WTC11 (cell line): ENCODE measurements at regions not wholly inside any gene's neighbourhood (a gene's known extent, or its start where the extent isn't known, plus 50 kb on each side); places are given as distances from the start of the nearest gene placed in this dataset.

Experiments used
- ATF3 ChIP-seq: sonication (generic); formaldehyde crosslinking; conservative IDR thresholded peaks from 2 replicates; pipeline ENCODE4 v1.8.1; 2022; ENCODE audit warnings: mild to moderate bottlenecking, missing genetic modification reagents
- CREM ChIP-seq: sonication (generic); formaldehyde crosslinking; IDR thresholded peaks from 2 replicates; pipeline ENCODE4 v1.8.1; 2022; ENCODE audit warnings: mild to moderate bottlenecking, missing genetic modification reagents, moderate library complexity
- CTCF ChIP-seq: fragments of 200-600 bp; IDR thresholded peaks from 2 replicates; pipeline ENCODE4 v1.8.0; 2022; ENCODE audit warnings: antibody characterized with exemption
- NFE2L1 ChIP-seq: sonication (generic); formaldehyde crosslinking; IDR thresholded peaks from 2 replicates; pipeline ENCODE4 v1.8.1; 2023; ENCODE audit warnings: missing genetic modification reagents
- SOX15 ChIP-seq: fragments of 250-450 bp; sonication (Bioruptor Pico); IDR thresholded peaks from 2 replicates; pipeline ENCODE4 v1.9.0; 2021; ENCODE audit warnings: mild to moderate bottlenecking
- SP1 ChIP-seq: sonication (generic); formaldehyde crosslinking; conservative IDR thresholded peaks from 2 replicates; pipeline ENCODE4 v1.8.1; 2022; ENCODE audit warnings: missing genetic modification reagents
- TCF7 ChIP-seq: sonication (generic); formaldehyde crosslinking; IDR thresholded peaks from 2 replicates; pipeline ENCODE4 v1.8.0; 2022; ENCODE audit warnings: mild to moderate bottlenecking, low read depth, missing genetic modification reagents, moderate library complexity
- TF ChIP-seq, protein P1 (sequence below): sonication (generic); formaldehyde crosslinking; conservative IDR thresholded peaks from 2 replicates; pipeline ENCODE4 v1.8.1; 2023; ENCODE audit warnings: mild to moderate bottlenecking, low read depth, missing genetic modification reagents, moderate library complexity
- TF ChIP-seq, protein P2 (sequence below): fragments of 250-450 bp; sonication (Bioruptor Pico); conservative IDR thresholded peaks from 2 replicates; pipeline ENCODE4 v1.9.0; 2021; ENCODE audit warnings: mild to moderate bottlenecking
- TF ChIP-seq, protein P3 (sequence below): sonication (generic); formaldehyde crosslinking; IDR thresholded peaks from 2 replicates; pipeline ENCODE4 v1.8.0; 2022; ENCODE audit warnings: mild to moderate bottlenecking, missing genetic modification reagents

DNA sequence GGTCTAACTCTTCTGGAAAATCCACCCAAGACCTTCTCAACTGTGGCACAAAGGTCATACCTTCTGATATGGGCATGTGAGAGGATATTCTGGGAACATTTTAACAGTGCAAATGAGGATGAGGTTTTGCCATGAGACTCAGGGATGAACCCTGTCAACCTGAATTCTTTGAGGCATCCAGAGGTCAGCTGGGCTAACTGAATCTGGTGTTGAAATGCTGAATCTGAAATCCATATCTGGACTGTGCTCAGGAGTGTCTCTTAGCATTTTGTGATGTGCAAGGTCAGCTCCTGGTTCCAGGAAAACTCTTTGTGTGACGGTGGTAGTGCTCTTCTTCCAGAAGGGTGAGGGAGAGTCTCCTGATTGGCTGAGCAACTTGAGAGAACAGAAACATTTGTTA lies 276.0 kb upstream of the SALL1 start:
- TF ChIP-seq ATF3 (CRISPR knock-in tag) = no peak
- TF ChIP-seq, protein P1, sequence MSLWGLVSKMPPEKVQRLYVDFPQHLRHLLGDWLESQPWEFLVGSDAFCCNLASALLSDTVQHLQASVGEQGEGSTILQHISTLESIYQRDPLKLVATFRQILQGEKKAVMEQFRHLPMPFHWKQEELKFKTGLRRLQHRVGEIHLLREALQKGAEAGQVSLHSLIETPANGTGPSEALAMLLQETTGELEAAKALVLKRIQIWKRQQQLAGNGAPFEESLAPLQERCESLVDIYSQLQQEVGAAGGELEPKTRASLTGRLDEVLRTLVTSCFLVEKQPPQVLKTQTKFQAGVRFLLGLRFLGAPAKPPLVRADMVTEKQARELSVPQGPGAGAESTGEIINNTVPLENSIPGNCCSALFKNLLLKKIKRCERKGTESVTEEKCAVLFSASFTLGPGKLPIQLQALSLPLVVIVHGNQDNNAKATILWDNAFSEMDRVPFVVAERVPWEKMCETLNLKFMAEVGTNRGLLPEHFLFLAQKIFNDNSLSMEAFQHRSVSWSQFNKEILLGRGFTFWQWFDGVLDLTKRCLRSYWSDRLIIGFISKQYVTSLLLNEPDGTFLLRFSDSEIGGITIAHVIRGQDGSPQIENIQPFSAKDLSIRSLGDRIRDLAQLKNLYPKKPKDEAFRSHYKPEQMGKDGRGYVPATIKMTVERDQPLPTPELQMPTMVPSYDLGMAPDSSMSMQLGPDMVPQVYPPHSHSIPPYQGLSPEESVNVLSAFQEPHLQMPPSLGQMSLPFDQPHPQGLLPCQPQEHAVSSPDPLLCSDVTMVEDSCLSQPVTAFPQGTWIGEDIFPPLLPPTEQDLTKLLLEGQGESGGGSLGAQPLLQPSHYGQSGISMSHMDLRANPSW (CRISPR knock-in tag) = no peak
- TF ChIP-seq CTCF = no peak
- no peak for TF ChIP-seq CREM (CRISPR knock-in tag)
- TF ChIP-seq, protein P2, sequence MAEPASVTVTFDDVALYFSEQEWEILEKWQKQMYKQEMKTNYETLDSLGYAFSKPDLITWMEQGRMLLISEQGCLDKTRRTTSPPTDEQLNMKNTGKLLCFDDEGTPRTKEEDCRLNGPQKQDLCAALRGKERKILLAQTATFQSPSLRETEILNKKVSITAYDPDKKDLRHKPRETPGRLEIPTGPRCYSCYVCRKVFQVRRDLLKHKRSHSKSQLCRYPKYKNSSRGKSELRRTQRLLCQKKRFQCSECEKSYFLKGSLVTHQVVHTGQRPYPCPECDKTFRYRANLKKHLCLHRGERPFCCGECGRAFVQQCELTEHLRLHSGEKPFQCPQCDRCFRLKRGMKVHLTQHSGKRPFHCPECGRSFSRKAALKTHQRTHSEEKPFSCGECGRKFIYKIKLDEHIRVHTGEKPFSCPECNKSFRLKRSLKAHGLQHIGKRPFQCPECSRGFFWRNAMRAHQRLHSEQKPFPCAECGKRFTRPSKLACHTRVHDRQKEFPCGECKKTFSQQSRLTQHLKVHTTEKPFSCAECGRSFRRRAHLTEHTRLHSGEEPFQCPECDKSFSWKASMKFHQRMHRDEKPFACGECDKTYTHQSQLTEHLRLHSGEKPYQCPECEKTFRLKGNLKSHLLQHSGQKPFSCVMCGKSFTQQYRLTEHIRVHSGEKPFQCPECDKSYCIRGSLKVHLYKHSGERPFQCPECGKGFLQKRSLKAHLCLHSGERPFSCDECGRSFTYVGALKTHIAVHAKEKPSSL (CRISPR knock-in tag) = no peak
- TF ChIP-seq SP1 (CRISPR knock-in tag) = no peak
- no peak for TF ChIP-seq TCF7 (CRISPR knock-in tag)
- TF ChIP-seq, protein P3, sequence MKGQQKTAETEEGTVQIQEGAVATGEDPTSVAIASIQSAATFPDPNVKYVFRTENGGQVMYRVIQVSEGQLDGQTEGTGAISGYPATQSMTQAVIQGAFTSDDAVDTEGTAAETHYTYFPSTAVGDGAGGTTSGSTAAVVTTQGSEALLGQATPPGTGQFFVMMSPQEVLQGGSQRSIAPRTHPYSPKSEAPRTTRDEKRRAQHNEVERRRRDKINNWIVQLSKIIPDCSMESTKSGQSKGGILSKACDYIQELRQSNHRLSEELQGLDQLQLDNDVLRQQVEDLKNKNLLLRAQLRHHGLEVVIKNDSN (CRISPR knock-in tag) = no peak
- no peak for TF ChIP-seq NFE2L1 (CRISPR knock-in tag)
- no peak for TF ChIP-seq SOX15 (CRISPR knock-in tag)
